ENCODE measurements at regions not wholly inside any gene's neighbourhood (a gene's known extent, or its start where the extent isn't known, plus 50 kb on each side); places are given as distances from the start of the nearest gene placed in this dataset.
"Not testable (repeated sequence)": the region's sequence is repeated elsewhere in the genome, so short reads cannot be mapped to it uniquely, and the experiment has no call there.

GRCh38 chr19:5251096-5252065 is 89.2 kb downstream of the PTPRS start:
- Histone ChIP-seq H3K36me3 (ENCODE audit: insufficient read depth, low read length) (peaks cover 14% of the 10 kb centered on the region), H3K4me1 (ENCODE audit: insufficient read depth, low read length) (peaks cover 8% of the 10 kb centered on the region), H3K9me3 (ENCODE audit: control insufficient read depth, insufficient read depth, low read length) (peaks cover 9% of the 10 kb centered on the region), H3K9ac (ENCODE audit: low read depth, low read length) (no peak overlapping the region)

- Histone ChIP-seq H3K9ac (ENCODE audit: low read depth, low read length) (no peak overlapping the region), H3K4me1 (ENCODE audit: insufficient read depth, low read length) (peaks cover 8% of the 10 kb centered on the region), H3K9me3 (ENCODE audit: control insufficient read depth, insufficient read depth, low read length) (peaks cover 6% of the 10 kb centered on the region), H3K36me3 (ENCODE audit: insufficient read depth, low read length) (peaks cover 7% of the 10 kb centered on the region)
Measured at GRCh38 chr19:5250127-5250659, 90.4 kb downstream of the PTPRS start.

GRCh38 chr19:5249526-5249925 is 91.1 kb downstream of the PTPRS start:
- H3K9me3 ChIP-seq (ENCODE audit: control insufficient read depth, insufficient read depth, low read length) = peaks cover 1% of the 10 kb centered on the region

GRCh38 chr19:5247957-5248705 is 92.5 kb downstream of the PTPRS start:
- H3K36me3 ChIP-seq (ENCODE audit: insufficient read depth, low read length) = no peaks in the 10 kb centered on the region; the same call in 1 of the 2 replicates
- no peaks in the 10 kb centered on the region for H3K9me3 ChIP-seq (ENCODE audit: control insufficient read depth, insufficient read depth, low read length)
- no peak overlapping the region for H3K9ac ChIP-seq (ENCODE audit: low read depth, low read length)
- peaks cover 8% of the 10 kb centered on the region for H3K4me1 ChIP-seq (ENCODE audit: insufficient read depth, low read length)

More at GRCh38 chr19:5249526-5249925, 91.1 kb downstream of the PTPRS start:
- no peak overlapping the region for H3K9ac ChIP-seq (ENCODE audit: low read depth, low read length)
- H3K36me3 ChIP-seq (ENCODE audit: insufficient read depth, low read length) = peaks cover under 1% of the 10 kb centered on the region
- peaks cover 8% of the 10 kb centered on the region for H3K4me1 ChIP-seq (ENCODE audit: insufficient read depth, low read length)

- peaks cover 4% of the 10 kb centered on the region for H3K4me1 ChIP-seq (ENCODE audit: insufficient read depth, low read length)
- H3K9me3 ChIP-seq (ENCODE audit: control insufficient read depth, insufficient read depth, low read length) = no peaks in the 10 kb centered on the region
- no peaks in the 10 kb centered on the region; the same call in 1 of the 2 replicates for H3K36me3 ChIP-seq (ENCODE audit: insufficient read depth, low read length)
- H3K9ac ChIP-seq (ENCODE audit: low read depth, low read length) = no peak overlapping the region
Measured at GRCh38 chr19:5246554-5247155, 94.0 kb downstream of the PTPRS start.

- Histone ChIP-seq H3K4me1 (ENCODE audit: insufficient read depth, low read length) (peaks cover 4% of the 10 kb centered on the region), H3K36me3 (ENCODE audit: insufficient read depth, low read length) (no peaks in the 10 kb centered on the region; the same call in 1 of the 2 replicates), H3K9me3 (ENCODE audit: control insufficient read depth, insufficient read depth, low read length) (no peaks in the 10 kb centered on the region), H3K9ac (ENCODE audit: low read depth, low read length) (no peak overlapping the region)
Measured at GRCh38 chr19:5245631-5246553, 94.7 kb downstream of the PTPRS start.

GRCh38 chr19:5244351-5244750 is 96.3 kb downstream of the PTPRS start:
- peaks cover 4% of the 10 kb centered on the region for H3K4me1 ChIP-seq (ENCODE audit: insufficient read depth, low read length)
- H3K9ac ChIP-seq (ENCODE audit: low read depth, low read length) = no peak overlapping the region
- no peaks in the 10 kb centered on the region for H3K9me3 ChIP-seq (ENCODE audit: control insufficient read depth, insufficient read depth, low read length)
- H3K36me3 ChIP-seq (ENCODE audit: insufficient read depth, low read length) = no peaks in the 10 kb centered on the region; the same call in 1 of the 2 replicates

- Histone ChIP-seq H3K9me3 (ENCODE audit: control insufficient read depth, insufficient read depth, low read length) (no peaks in the 10 kb centered on the region), H3K36me3 (ENCODE audit: insufficient read depth, low read length) (no peaks in the 10 kb centered on the region; the same call in 1 of the 2 replicates), H3K4me1 (ENCODE audit: insufficient read depth, low read length) (peaks cover 4% of the 10 kb centered on the region), H3K9ac (ENCODE audit: low read depth, low read length) (no peak overlapping the region)
Measured at GRCh38 chr19:5243878-5244277, 96.7 kb downstream of the PTPRS start.

- not testable (repeated sequence) for H3K9me3 ChIP-seq (ENCODE audit: control insufficient read depth, insufficient read depth, low read length); H3K36me3 ChIP-seq (ENCODE audit: insufficient read depth, low read length); H3K9ac ChIP-seq (ENCODE audit: low read depth, low read length); H3K4me1 ChIP-seq (ENCODE audit: insufficient read depth, low read length)
Measured at GRCh38 chr19:5241896-5242295, 98.7 kb downstream of the PTPRS start.

- no peaks in the 10 kb centered on the region for H3K9me3 ChIP-seq (ENCODE audit: control insufficient read depth, insufficient read depth, low read length)
- H3K9ac ChIP-seq (ENCODE audit: low read depth, low read length) = no peak overlapping the region
- peaks cover 2% of the 10 kb centered on the region; the same call in 1 of the 2 replicates for H3K36me3 ChIP-seq (ENCODE audit: insufficient read depth, low read length)
- H3K4me1 ChIP-seq (ENCODE audit: insufficient read depth, low read length) = no peaks in the 10 kb centered on the region
Measured at GRCh38 chr19:5240011-5240410, 100.6 kb downstream of the PTPRS start.

GRCh38 chr19:5238700-5239099 is 101.9 kb downstream of the PTPRS start:
- Histone ChIP-seq H3K9me3 (ENCODE audit: control insufficient read depth, insufficient read depth, low read length) (no peaks in the 10 kb centered on the region), H3K9ac (ENCODE audit: low read depth, low read length) (no peak overlapping the region), H3K4me1 (ENCODE audit: insufficient read depth, low read length) (no peaks in the 10 kb centered on the region), H3K36me3 (ENCODE audit: insufficient read depth, low read length) (peaks cover 2% of the 10 kb centered on the region; the same call in 1 of the 2 replicates)

GRCh38 chr19:5237939-5238480 is 102.6 kb downstream of the PTPRS start:
- H3K9ac ChIP-seq (ENCODE audit: low read depth, low read length) = no peak overlapping the region
- peaks cover 2% of the 10 kb centered on the region; the same call in 1 of the 2 replicates for H3K36me3 ChIP-seq (ENCODE audit: insufficient read depth, low read length)
- no peaks in the 10 kb centered on the region for H3K4me1 ChIP-seq (ENCODE audit: insufficient read depth, low read length)
- no peaks in the 10 kb centered on the region for H3K9me3 ChIP-seq (ENCODE audit: control insufficient read depth, insufficient read depth, low read length)

- Histone ChIP-seq H3K9me3 (ENCODE audit: control insufficient read depth, insufficient read depth, low read length) (no peaks in the 10 kb centered on the region), H3K4me1 (ENCODE audit: insufficient read depth, low read length) (no peaks in the 10 kb centered on the region), H3K9ac (ENCODE audit: low read depth, low read length) (no peak overlapping the region)
Measured at GRCh38 chr19:5237190-5237780, 103.3 kb downstream of the PTPRS start.

More at GRCh38 chr19:5237190-5237780, 103.3 kb downstream of the PTPRS start:
- H3K36me3 ChIP-seq (ENCODE audit: insufficient read depth, low read length) = peaks cover 2% of the 10 kb centered on the region; the same call in 1 of the 2 replicates
